ENCODE measurements at regions not wholly inside any gene's neighbourhood (a gene's known extent, or its start where the extent isn't known, plus 50 kb on each side); places are given as distances from the start of the nearest gene placed in this dataset.
"Not testable (repeated sequence)": the region's sequence is repeated elsewhere in the genome, so short reads cannot be mapped to it uniquely, and the experiment has no call there.

GRCh38 chr5:171721464-171721863 lies 64.2 kb upstream of the SMIM23 start:
- DNase-seq (ENCODE audit: low spot score, unreplicated experiment) = no peak
- no peak for TF ChIP-seq CTCF (IDR thresholded peaks at IDR 0.05; ENCODE audit: unreplicated experiment)

DNA sequence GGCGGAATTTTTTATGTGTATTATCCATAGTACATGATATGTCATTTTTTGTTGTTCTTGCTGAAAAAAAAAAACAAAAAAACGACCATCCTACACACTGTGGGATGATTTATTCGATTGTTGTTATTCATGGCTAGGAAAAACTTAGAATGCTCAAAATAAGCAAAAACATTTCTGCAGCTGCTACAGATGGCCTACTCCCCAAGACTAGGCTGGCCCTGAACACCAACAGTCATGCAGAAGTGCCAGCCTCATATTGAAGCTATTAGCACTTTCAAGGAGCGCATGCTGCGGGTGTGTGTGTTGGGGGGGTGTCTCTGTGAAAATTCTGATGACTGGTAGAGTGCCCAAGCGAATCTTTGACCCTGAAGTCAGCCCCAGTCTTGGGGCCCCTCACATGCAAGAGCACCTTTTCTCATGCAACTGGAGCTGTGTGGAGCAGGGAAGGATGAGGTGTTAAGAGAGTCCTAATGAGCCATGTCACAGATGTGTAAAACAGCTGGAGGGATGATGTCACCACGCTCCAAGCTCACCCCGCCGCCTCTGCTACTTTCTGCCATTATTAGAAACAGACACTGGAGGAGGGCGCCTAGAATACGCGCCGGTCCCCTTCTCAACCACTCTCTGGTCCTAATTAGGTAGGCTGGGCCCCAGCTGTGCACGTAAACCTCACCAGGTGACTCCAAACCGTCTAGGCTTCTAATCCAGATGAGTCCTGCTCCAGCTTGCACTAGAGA lies 61.0 kb upstream of the SMIM23 start:
- H3K27ac Mint-ChIP-seq = no peak overlapping the region
- H3K4me3 Mint-ChIP-seq (ENCODE audit: low read depth) = no peak overlapping the region
- no peaks in the 10 kb centered on the region for H3K4me1 Mint-ChIP-seq (ENCODE audit: low read depth)
- TF ChIP-seq CTCF (IDR thresholded peaks at IDR 0.05; ENCODE audit: unreplicated experiment) = no peak
- H3K36me3 Mint-ChIP-seq (ENCODE audit: insufficient read depth) = peaks cover 1% of the 10 kb centered on the region
- H3K27me3 Mint-ChIP-seq = peaks cover 6% of the 10 kb centered on the region
- no peak for DNase-seq (ENCODE audit: low spot score, unreplicated experiment)
- H3K9me3 Mint-ChIP-seq (ENCODE audit: low read depth) = peaks cover 10% of the 10 kb centered on the region

More at GRCh38 chr5:171721464-171721863, 64.2 kb upstream of the SMIM23 start:
- no peaks in the 10 kb centered on the region for H3K4me1 Mint-ChIP-seq (ENCODE audit: low read depth)
- H3K4me3 Mint-ChIP-seq (ENCODE audit: low read depth) = no peak overlapping the region
- H3K9me3 Mint-ChIP-seq (ENCODE audit: low read depth) = peaks cover 2% of the 10 kb centered on the region
- H3K27ac Mint-ChIP-seq = no peak overlapping the region
- H3K36me3 Mint-ChIP-seq (ENCODE audit: insufficient read depth) = no peaks in the 10 kb centered on the region
- peaks cover 6% of the 10 kb centered on the region for H3K27me3 Mint-ChIP-seq

GRCh38 chr5:171725205-171725601 lies 60.4 kb upstream of the SMIM23 start:
- no peak for DNase-seq (ENCODE audit: low spot score, unreplicated experiment)
- no peak overlapping the region for H3K4me3 Mint-ChIP-seq (ENCODE audit: low read depth)
- H3K27ac Mint-ChIP-seq = no peak overlapping the region
- no peak for TF ChIP-seq CTCF (IDR thresholded peaks at IDR 0.05; ENCODE audit: unreplicated experiment)
- no peaks in the 10 kb centered on the region for H3K4me1 Mint-ChIP-seq (ENCODE audit: low read depth)
- H3K27me3 Mint-ChIP-seq = peaks cover 6% of the 10 kb centered on the region
- H3K36me3 Mint-ChIP-seq (ENCODE audit: insufficient read depth) = peaks cover 1% of the 10 kb centered on the region
- H3K9me3 Mint-ChIP-seq (ENCODE audit: low read depth) = peaks cover 10% of the 10 kb centered on the region

DNA sequence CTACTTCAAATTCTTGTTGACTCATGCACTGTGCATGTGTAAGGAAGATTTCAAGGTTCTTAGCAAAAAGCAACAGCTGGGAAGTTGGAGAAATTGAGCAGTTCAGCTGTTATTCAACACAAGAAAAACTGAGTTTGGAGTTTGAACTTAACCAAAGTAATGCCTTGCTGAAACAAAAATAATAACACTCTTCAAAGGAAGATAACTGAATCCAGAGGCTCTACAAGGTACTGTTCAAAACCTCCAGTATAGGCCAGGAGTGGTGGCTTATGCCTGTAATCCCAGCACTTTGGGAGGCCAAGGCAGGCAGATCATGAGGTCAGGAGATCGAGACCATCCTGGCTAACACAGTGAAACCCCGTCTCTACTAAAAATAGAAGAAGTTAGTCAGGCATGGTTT lies 58.8 kb upstream of the SMIM23 start:
- H3K4me3 Mint-ChIP-seq (ENCODE audit: low read depth); DNase-seq (ENCODE audit: low spot score, unreplicated experiment); H3K27ac Mint-ChIP-seq; H3K27me3 Mint-ChIP-seq; H3K9me3 Mint-ChIP-seq (ENCODE audit: low read depth); H3K36me3 Mint-ChIP-seq (ENCODE audit: insufficient read depth); H3K4me1 Mint-ChIP-seq (ENCODE audit: low read depth): not testable (repeated sequence)

- peaks cover 1% of the 10 kb centered on the region for H3K36me3 Mint-ChIP-seq (ENCODE audit: insufficient read depth)
Observed at GRCh38 chr5:171728686-171729085, 56.9 kb upstream of the SMIM23 start.

More at GRCh38 chr5:171728686-171729085, 56.9 kb upstream of the SMIM23 start:
- Mint-ChIP-seq H3K27me3 (no peaks in the 10 kb centered on the region), H3K4me3 (ENCODE audit: low read depth) (no peak overlapping the region), H3K4me1 (ENCODE audit: low read depth) (no peaks in the 10 kb centered on the region), H3K9me3 (ENCODE audit: low read depth) (peaks cover 10% of the 10 kb centered on the region), H3K27ac (no peak overlapping the region)
- TF ChIP-seq CTCF (IDR thresholded peaks at IDR 0.05; ENCODE audit: unreplicated experiment) = no peak
- no peak for DNase-seq (ENCODE audit: low spot score, unreplicated experiment)
